ENCODE measurements at regions not wholly inside any gene's neighbourhood (a gene's known extent, or its start where the extent isn't known, plus 50 kb on each side); places are given as distances from the start of the nearest gene placed in this dataset.
A peak's percentile ranks its signal among the peaks of the same experiment; 100 is the strongest.

- no peak for DNase-seq
- TF ChIP-seq, protein P1, sequence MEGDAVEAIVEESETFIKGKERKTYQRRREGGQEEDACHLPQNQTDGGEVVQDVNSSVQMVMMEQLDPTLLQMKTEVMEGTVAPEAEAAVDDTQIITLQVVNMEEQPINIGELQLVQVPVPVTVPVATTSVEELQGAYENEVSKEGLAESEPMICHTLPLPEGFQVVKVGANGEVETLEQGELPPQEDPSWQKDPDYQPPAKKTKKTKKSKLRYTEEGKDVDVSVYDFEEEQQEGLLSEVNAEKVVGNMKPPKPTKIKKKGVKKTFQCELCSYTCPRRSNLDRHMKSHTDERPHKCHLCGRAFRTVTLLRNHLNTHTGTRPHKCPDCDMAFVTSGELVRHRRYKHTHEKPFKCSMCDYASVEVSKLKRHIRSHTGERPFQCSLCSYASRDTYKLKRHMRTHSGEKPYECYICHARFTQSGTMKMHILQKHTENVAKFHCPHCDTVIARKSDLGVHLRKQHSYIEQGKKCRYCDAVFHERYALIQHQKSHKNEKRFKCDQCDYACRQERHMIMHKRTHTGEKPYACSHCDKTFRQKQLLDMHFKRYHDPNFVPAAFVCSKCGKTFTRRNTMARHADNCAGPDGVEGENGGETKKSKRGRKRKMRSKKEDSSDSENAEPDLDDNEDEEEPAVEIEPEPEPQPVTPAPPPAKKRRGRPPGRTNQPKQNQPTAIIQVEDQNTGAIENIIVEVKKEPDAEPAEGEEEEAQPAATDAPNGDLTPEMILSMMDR (IDR thresholded peaks at IDR 0.05; ENCODE audit: low read depth, low read length): no peak
- Histone ChIP-seq H3K27me3 (ENCODE audit: insufficient read depth, low read depth, severe bottlenecking) (no peaks in the 10 kb centered on the region), H3K36me3 (no peaks in the 10 kb centered on the region), H3K4me3 (ENCODE audit: low read depth, low read length) (no peak overlapping the region), H3K9me3 (ENCODE audit: severe bottlenecking) (peaks cover 5% of the 10 kb centered on the region), H3K27ac (no peak overlapping the region)
These were observed 125.0 kb upstream of the FOXK1 start for GRCh38 chr7:4556868-4557793.

DNA sequence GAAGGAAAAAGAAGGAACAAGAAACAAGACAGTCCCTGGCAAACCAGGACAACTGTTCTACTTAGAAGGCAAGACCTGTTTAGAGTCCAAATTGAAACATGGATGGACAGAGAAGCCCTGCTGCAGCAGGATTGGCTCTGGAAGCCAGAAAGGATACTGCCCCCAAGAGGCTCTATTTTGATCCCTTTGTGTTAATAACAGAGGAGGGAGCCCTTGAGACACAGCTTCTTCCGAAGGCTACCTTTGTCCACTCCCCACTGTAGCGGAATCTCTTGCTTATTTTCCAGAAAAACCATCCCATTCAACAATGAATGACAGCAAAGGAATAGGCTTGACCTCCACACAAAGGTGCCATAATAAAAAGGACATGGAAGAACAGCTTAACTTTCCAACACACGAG lies 120.3 kb upstream of the FOXK1 start:
- H3K36me3 ChIP-seq: no peaks in the 10 kb centered on the region
- DNase-seq: no peak
- TF ChIP-seq, protein P1 (IDR thresholded peaks at IDR 0.05; ENCODE audit: low read depth, low read length): peak; percentile 55
- H3K4me3 ChIP-seq (ENCODE audit: low read depth, low read length): no peak overlapping the region
- no peak overlapping the region for H3K27ac ChIP-seq
- H3K27me3 ChIP-seq (ENCODE audit: insufficient read depth, low read depth, severe bottlenecking): no peaks in the 10 kb centered on the region
- H3K9me3 ChIP-seq (ENCODE audit: severe bottlenecking): no peaks in the 10 kb centered on the region

DNA sequence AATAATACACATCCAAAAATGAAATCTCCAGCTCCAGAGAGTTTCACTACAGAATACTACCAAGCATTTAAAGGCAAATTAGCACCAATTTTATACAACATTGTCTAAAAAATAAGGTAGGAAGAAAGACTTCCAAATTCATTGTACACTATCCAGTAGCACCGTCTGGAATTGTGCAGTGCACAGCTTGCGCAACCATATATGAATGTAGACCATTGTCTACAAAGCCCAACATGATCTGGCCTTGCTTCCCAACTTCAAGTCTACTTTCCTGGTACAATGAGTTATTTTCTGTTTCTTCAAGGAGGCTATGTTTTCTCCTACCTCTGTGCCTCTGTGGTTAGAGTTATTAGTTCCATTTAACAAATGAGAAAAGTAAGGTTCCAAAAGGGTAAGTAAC lies 115.4 kb upstream of the FOXK1 start:
- Histone ChIP-seq H3K27ac (no peak overlapping the region), H3K27me3 (ENCODE audit: insufficient read depth, low read depth, severe bottlenecking) (no peaks in the 10 kb centered on the region), H3K9me3 (ENCODE audit: severe bottlenecking) (no peaks in the 10 kb centered on the region), H3K4me3 (ENCODE audit: low read depth, low read length) (no peak overlapping the region), H3K36me3 (no peaks in the 10 kb centered on the region)
- no peak for DNase-seq
- TF ChIP-seq, protein P1 (IDR thresholded peaks at IDR 0.05; ENCODE audit: low read depth, low read length): no peak

DNA sequence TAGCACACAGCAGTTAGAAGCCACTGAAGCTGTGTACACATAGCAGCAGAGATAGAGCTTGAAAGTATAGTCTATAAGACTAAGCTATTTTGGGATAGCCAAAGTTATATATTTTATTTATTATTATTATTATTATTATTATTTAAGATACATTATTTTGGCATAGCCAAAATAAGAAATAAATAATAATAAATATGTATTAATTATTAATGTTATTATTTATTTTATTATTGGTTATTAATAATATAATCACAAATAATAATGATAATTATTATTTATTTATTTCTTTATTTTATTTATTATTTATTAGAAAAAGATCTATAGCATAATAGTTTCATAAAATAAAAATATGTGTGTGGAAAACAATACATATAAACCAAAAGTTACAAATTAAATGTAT lies 107.2 kb upstream of the FOXK1 start:
- Histone ChIP-seq H3K9me3 (ENCODE audit: severe bottlenecking) (no peaks in the 10 kb centered on the region), H3K36me3 (no peaks in the 10 kb centered on the region), H3K4me3 (ENCODE audit: low read depth, low read length) (no peak overlapping the region), H3K27me3 (ENCODE audit: insufficient read depth, low read depth, severe bottlenecking) (no peaks in the 10 kb centered on the region), H3K27ac (no peak overlapping the region)
- DNase-seq: no peak
- TF ChIP-seq, protein P1 (IDR thresholded peaks at IDR 0.05; ENCODE audit: low read depth, low read length): no peak

DNA sequence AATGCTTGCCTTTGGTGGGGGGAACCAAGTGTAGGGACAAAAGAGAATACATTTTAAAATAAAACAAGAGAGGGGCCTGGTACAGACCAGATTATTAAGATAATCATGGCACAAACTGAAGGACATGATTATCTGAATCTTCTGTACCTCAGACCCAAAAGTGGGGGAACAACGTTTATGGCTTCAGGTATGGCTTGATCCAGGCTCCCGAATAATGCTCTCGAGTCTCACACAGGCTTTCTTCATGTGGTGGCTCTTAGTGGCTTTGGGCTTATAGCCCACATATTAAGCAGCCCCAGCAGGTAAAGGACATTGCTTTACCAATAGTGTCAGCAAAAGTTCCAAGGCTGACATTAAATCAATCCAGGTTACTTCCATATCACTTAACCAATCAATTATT lies 106.8 kb upstream of the FOXK1 start:
- no peaks in the 10 kb centered on the region for H3K27me3 ChIP-seq (ENCODE audit: insufficient read depth, low read depth, severe bottlenecking)
- H3K9me3 ChIP-seq (ENCODE audit: severe bottlenecking): no peaks in the 10 kb centered on the region
- no peak for DNase-seq
- TF ChIP-seq, protein P1 (IDR thresholded peaks at IDR 0.05; ENCODE audit: low read depth, low read length): no peak
- no peaks in the 10 kb centered on the region for H3K36me3 ChIP-seq
- no peak overlapping the region for H3K4me3 ChIP-seq (ENCODE audit: low read depth, low read length)
- no peak overlapping the region for H3K27ac ChIP-seq
